ENCODE measurements at regions not wholly inside any gene's neighbourhood (a gene's known extent, or its start where the extent isn't known, plus 50 kb on each side); places are given as distances from the start of the nearest gene placed in this dataset.
"Not testable (repeated sequence)": the region's sequence is repeated elsewhere in the genome, so short reads cannot be mapped to it uniquely, and the experiment has no call there.

GRCh38 chr7:10455936-10456335 is 517.7 kb upstream of the PHF14 start:
- peaks cover 3% of the 10 kb centered on the region for H3K9me3 ChIP-seq (ENCODE audit: control insufficient read depth, insufficient read depth, low read length)
- no peaks in the 10 kb centered on the region for H3K4me1 ChIP-seq (ENCODE audit: control insufficient read depth, insufficient read depth, low read length)

GRCh38 chr7:10460474-10460873 is 513.2 kb upstream of the PHF14 start:
- Histone ChIP-seq H3K27ac (ENCODE audit: low read depth, low read length) (no peak overlapping the region), H3K4me3 (ENCODE audit: low read depth, low read length) (no peak overlapping the region), H3K4me1 (ENCODE audit: control insufficient read depth, insufficient read depth, low read length) (no peaks in the 10 kb centered on the region), H3K36me3 (ENCODE audit: control insufficient read depth, insufficient read depth, low read length) (no peaks in the 10 kb centered on the region), H3K9me3 (ENCODE audit: control insufficient read depth, insufficient read depth, low read length) (peaks cover 3% of the 10 kb centered on the region), H3K27me3 (ENCODE audit: control insufficient read depth, insufficient read depth, low read length) (no peaks in the 10 kb centered on the region)
- no CpG with 5 or more reads among the region's 2 CpGs for WGBS (ENCODE audit: insufficient coverage)
- DNase-seq (ENCODE audit: low read depth in 4 of 6, low spot score in 6 of 6) = no peak

More at GRCh38 chr7:10455936-10456335, 517.7 kb upstream of the PHF14 start:
- no peaks in the 10 kb centered on the region for H3K27me3 ChIP-seq (ENCODE audit: control insufficient read depth, insufficient read depth, low read length)
- no peak overlapping the region for H3K4me3 ChIP-seq (ENCODE audit: low read depth, low read length)
- DNase-seq (ENCODE audit: low read depth in 4 of 6, low spot score in 6 of 6) = no peak
- H3K36me3 ChIP-seq (ENCODE audit: control insufficient read depth, insufficient read depth, low read length) = no peaks in the 10 kb centered on the region
- H3K27ac ChIP-seq (ENCODE audit: low read depth, low read length) = no peak overlapping the region

- Histone ChIP-seq H3K9me3 (ENCODE audit: control insufficient read depth, insufficient read depth, low read length) (no peaks in the 10 kb centered on the region), H3K27me3 (ENCODE audit: control insufficient read depth, insufficient read depth, low read length) (no peaks in the 10 kb centered on the region), H3K4me1 (ENCODE audit: control insufficient read depth, insufficient read depth, low read length) (no peaks in the 10 kb centered on the region), H3K27ac (ENCODE audit: low read depth, low read length) (no peak overlapping the region), H3K4me3 (ENCODE audit: low read depth, low read length) (no peak overlapping the region), H3K36me3 (ENCODE audit: control insufficient read depth, insufficient read depth, low read length) (no peaks in the 10 kb centered on the region)
- DNase-seq (ENCODE audit: low read depth in 4 of 6, low spot score in 6 of 6) = no peak
These were observed 510.0 kb upstream of the PHF14 start for GRCh38 chr7:10463701-10464100.

GRCh38 chr7:10465536-10465935 is 508.1 kb upstream of the PHF14 start:
- not testable (repeated sequence) for H3K27ac ChIP-seq (ENCODE audit: low read depth, low read length); H3K36me3 ChIP-seq (ENCODE audit: control insufficient read depth, insufficient read depth, low read length); H3K4me3 ChIP-seq (ENCODE audit: low read depth, low read length); H3K27me3 ChIP-seq (ENCODE audit: control insufficient read depth, insufficient read depth, low read length); DNase-seq (ENCODE audit: low read depth in 4 of 6, low spot score in 6 of 6); H3K4me1 ChIP-seq (ENCODE audit: control insufficient read depth, insufficient read depth, low read length); H3K9me3 ChIP-seq (ENCODE audit: control insufficient read depth, insufficient read depth, low read length)
- no CpG with 5 or more reads among the region's 30 CpGs for WGBS (ENCODE audit: insufficient coverage)

- WGBS (ENCODE audit: insufficient coverage) = 100% methylated on average over 4 of the region's 6 CpGs
- no peak overlapping the region for H3K4me3 ChIP-seq (ENCODE audit: low read depth, low read length)
These were observed 504.8 kb upstream of the PHF14 start for GRCh38 chr7:10468908-10469307.

GRCh38 chr7:10469476-10469875 is 504.2 kb upstream of the PHF14 start:
- DNase-seq (ENCODE audit: low read depth in 4 of 6, low spot score in 6 of 6) = no peak
- no peaks in the 10 kb centered on the region for H3K9me3 ChIP-seq (ENCODE audit: control insufficient read depth, insufficient read depth, low read length)
- no peak overlapping the region for H3K27ac ChIP-seq (ENCODE audit: low read depth, low read length)
- H3K27me3 ChIP-seq (ENCODE audit: control insufficient read depth, insufficient read depth, low read length) = no peaks in the 10 kb centered on the region
- H3K4me1 ChIP-seq (ENCODE audit: control insufficient read depth, insufficient read depth, low read length) = no peaks in the 10 kb centered on the region
- no CpG with 5 or more reads among the region's 7 CpGs for WGBS (ENCODE audit: insufficient coverage)
- no peak overlapping the region for H3K4me3 ChIP-seq (ENCODE audit: low read depth, low read length)
- no peaks in the 10 kb centered on the region for H3K36me3 ChIP-seq (ENCODE audit: control insufficient read depth, insufficient read depth, low read length)

More at GRCh38 chr7:10468908-10469307, 504.8 kb upstream of the PHF14 start:
- no peaks in the 10 kb centered on the region for H3K27me3 ChIP-seq (ENCODE audit: control insufficient read depth, insufficient read depth, low read length)
- no peaks in the 10 kb centered on the region for H3K36me3 ChIP-seq (ENCODE audit: control insufficient read depth, insufficient read depth, low read length)
- no peak overlapping the region for H3K27ac ChIP-seq (ENCODE audit: low read depth, low read length)
- no peaks in the 10 kb centered on the region for H3K9me3 ChIP-seq (ENCODE audit: control insufficient read depth, insufficient read depth, low read length)
- DNase-seq (ENCODE audit: low read depth in 4 of 6, low spot score in 6 of 6) = no peak
- H3K4me1 ChIP-seq (ENCODE audit: control insufficient read depth, insufficient read depth, low read length) = no peaks in the 10 kb centered on the region

GRCh38 chr7:10471280-10472058 is 502.2 kb upstream of the PHF14 start:
- no peak overlapping the region for H3K4me3 ChIP-seq (ENCODE audit: low read depth, low read length)
- no peak overlapping the region for H3K27ac ChIP-seq (ENCODE audit: low read depth, low read length)
- H3K9me3 ChIP-seq (ENCODE audit: control insufficient read depth, insufficient read depth, low read length) = no peaks in the 10 kb centered on the region
- DNase-seq (ENCODE audit: low read depth in 4 of 6, low spot score in 6 of 6) = peak in 1 of 6 donors; percentile 58
- H3K27me3 ChIP-seq (ENCODE audit: control insufficient read depth, insufficient read depth, low read length) = no peaks in the 10 kb centered on the region
- H3K36me3 ChIP-seq (ENCODE audit: control insufficient read depth, insufficient read depth, low read length) = no peaks in the 10 kb centered on the region
- no peaks in the 10 kb centered on the region for H3K4me1 ChIP-seq (ENCODE audit: control insufficient read depth, insufficient read depth, low read length)
- WGBS (ENCODE audit: insufficient coverage) = no CpG with 5 or more reads among the region's 2 CpGs

- Histone ChIP-seq H3K9me3 (ENCODE audit: control insufficient read depth, insufficient read depth, low read length) (no peaks in the 10 kb centered on the region), H3K4me1 (ENCODE audit: control insufficient read depth, insufficient read depth, low read length) (no peaks in the 10 kb centered on the region), H3K27ac (ENCODE audit: low read depth, low read length) (no peak overlapping the region), H3K36me3 (ENCODE audit: control insufficient read depth, insufficient read depth, low read length) (no peaks in the 10 kb centered on the region), H3K4me3 (ENCODE audit: low read depth, low read length) (no peak overlapping the region), H3K27me3 (ENCODE audit: control insufficient read depth, insufficient read depth, low read length) (no peaks in the 10 kb centered on the region)
- WGBS (ENCODE audit: insufficient coverage) = no CpG with 5 or more reads among the region's 3 CpGs
- DNase-seq (ENCODE audit: low read depth in 4 of 6, low spot score in 6 of 6) = no peak
These were observed 501.6 kb upstream of the PHF14 start for GRCh38 chr7:10472115-10472514.

GRCh38 chr7:10473569-10473968 is 500.1 kb upstream of the PHF14 start:
- Histone ChIP-seq H3K27me3 (ENCODE audit: control insufficient read depth, insufficient read depth, low read length) (no peaks in the 10 kb centered on the region), H3K4me3 (ENCODE audit: low read depth, low read length) (no peak overlapping the region), H3K9me3 (ENCODE audit: control insufficient read depth, insufficient read depth, low read length) (no peaks in the 10 kb centered on the region), H3K4me1 (ENCODE audit: control insufficient read depth, insufficient read depth, low read length) (no peaks in the 10 kb centered on the region), H3K36me3 (ENCODE audit: control insufficient read depth, insufficient read depth, low read length) (no peaks in the 10 kb centered on the region), H3K27ac (ENCODE audit: low read depth, low read length) (no peak overlapping the region)
- WGBS (ENCODE audit: insufficient coverage) = 100% methylated on average over 1 of the region's 3 CpGs
- DNase-seq (ENCODE audit: low read depth in 4 of 6, low spot score in 6 of 6) = no peak

GRCh38 chr7:10474048-10474447 is 499.6 kb upstream of the PHF14 start:
- no peak for DNase-seq (ENCODE audit: low read depth in 4 of 6, low spot score in 6 of 6)
- no CpG with 5 or more reads among the region's 3 CpGs for WGBS (ENCODE audit: insufficient coverage)
- Histone ChIP-seq H3K4me1 (ENCODE audit: control insufficient read depth, insufficient read depth, low read length) (no peaks in the 10 kb centered on the region), H3K9me3 (ENCODE audit: control insufficient read depth, insufficient read depth, low read length) (no peaks in the 10 kb centered on the region), H3K27ac (ENCODE audit: low read depth, low read length) (no peak overlapping the region), H3K27me3 (ENCODE audit: control insufficient read depth, insufficient read depth, low read length) (no peaks in the 10 kb centered on the region), H3K4me3 (ENCODE audit: low read depth, low read length) (no peak overlapping the region), H3K36me3 (ENCODE audit: control insufficient read depth, insufficient read depth, low read length) (no peaks in the 10 kb centered on the region)
